Endothelial cell of umbilical vein (primary cell): ENCODE measurements at regions not wholly inside any gene's neighbourhood (a gene's known extent, or its start where the extent isn't known, plus 50 kb on each side); places are given as distances from the start of the nearest gene placed in this dataset.

ENCODE experiments used
- BruUV-seq: library from RNA; stranded (reverse); fragments of 400-500 nt; replicated peaks from 2 replicates; lab custom pipeline; 2021; lab: Mats Ljungman, UMichigan
- CTCF ChIA-PET: fragments of 300-600, 350-600 bp; sonication (Branson Sonifier 250); formaldehyde crosslinking; loops from one replicate; lab custom pipeline; 2021; ENCODE audit warnings: antibody characterized with exemption, inconsistent platforms; lab: Charles Lee
- POLR2A ChIA-PET: fragments of 300-600, 350-600 bp; sonication (Branson Sonifier 250); formaldehyde crosslinking; loops from one replicate; lab custom pipeline; 2021; ENCODE audit warnings: antibody characterized with exemption, inconsistent platforms; lab: Charles Lee
- DNase-seq: peaks from one replicate; pipeline ENCODE4 v3.0.0-alpha.2; 2011; ENCODE audit warnings: low read depth, low spot score
- FAIRE-seq: peaks from 2 replicates; lab custom pipeline; 2011; peaks lifted over from hg19 to GRCh38; lab: Jason Lieb, UNC
- H2AFZ ChIP-seq: 2 replicates; pipeline ENCODE4 v1.6.0; 2012; ENCODE audit warnings: low read depth, low read length, control low read depth, inconsistent platforms
- H3K27ac ChIP-seq: 2 replicates; pipeline ENCODE4 v1.5.1; 2011; ENCODE audit warnings: low read depth, mild to moderate bottlenecking, control low read depth, low read length, moderate library complexity; ENCODE audit not compliant: insufficient read depth
- H3K27me3 ChIP-seq, 2 experiments: 2 replicates each; pipeline versions ENCODE4 v1.6.0 to v1.6.1; 2011; ENCODE audit warnings: low read length in 2 of 2, mixed read lengths in 1 of 2; ENCODE audit not compliant: control insufficient read depth in 2 of 2, insufficient read depth in 2 of 2
- H3K36me3 ChIP-seq, 2 experiments: 2 replicates in 1 of 2; 3 replicates in 1 of 2; pipeline ENCODE4 v1.5.1; 2011; ENCODE audit warnings: low read length in 2 of 2, mild to moderate bottlenecking in 1 of 2, moderate library complexity in 1 of 2; ENCODE audit not compliant: control insufficient read depth in 2 of 2, insufficient read depth in 2 of 2; ENCODE audit errors: extremely low read depth in 1 of 2
- H3K4me1 ChIP-seq: 3 replicates; pipeline ENCODE4 v1.5.1; 2011; ENCODE audit warnings: mild to moderate bottlenecking, low read length; ENCODE audit not compliant: control insufficient read depth, insufficient read depth; ENCODE audit errors: extremely low read depth
- H3K4me2 ChIP-seq: 2 replicates; pipeline ENCODE4 v1.6.1; 2011; ENCODE audit warnings: low read length, control low read depth, mixed read lengths; ENCODE audit not compliant: insufficient read depth
- H3K4me3 ChIP-seq, 3 experiments: fragments of 200-600 bp in 1 of 3; sonication (generic), shearing (Covaris generic) in 1 of 3; replicated peaks in 1 of 3; 2 replicates each; pipeline ENCODE4 v1.5.1; 2011 to 2016; ENCODE audit warnings: control low read depth in 3 of 3, low read length in 3 of 3, mild to moderate bottlenecking in 2 of 3, inconsistent platforms in 1 of 3, low read depth in 1 of 3, moderate library complexity in 1 of 3; ENCODE audit not compliant: insufficient read depth in 1 of 3
- H3K79me2 ChIP-seq: 2 replicates; pipeline ENCODE4 v1.6.0; 2012; ENCODE audit warnings: low read length, inconsistent platforms; ENCODE audit not compliant: control insufficient read depth, insufficient read depth
- H3K9ac ChIP-seq: replicated peaks from 2 replicates; pipeline ENCODE3; 2011; ENCODE audit warnings: low read length, control low read depth; ENCODE audit not compliant: insufficient read depth; ENCODE audit errors: extremely low read depth
- H3K9me1 ChIP-seq: replicated peaks from 3 replicates; pipeline ENCODE4 v1.6.0; 2011; ENCODE audit warnings: mild to moderate bottlenecking, low read length; ENCODE audit not compliant: control insufficient read depth, insufficient read depth; ENCODE audit errors: extremely low read depth
- H3K9me3 ChIP-seq: replicated peaks from 2 replicates; pipeline ENCODE4 v1.5.1; 2012; ENCODE audit warnings: low read length, inconsistent platforms; ENCODE audit not compliant: control insufficient read depth, insufficient read depth
- H4K20me1 ChIP-seq: replicated peaks from 2 replicates; pipeline ENCODE3; 2011; ENCODE audit warnings: mild to moderate bottlenecking, low read length; ENCODE audit not compliant: control insufficient read depth, insufficient read depth; ENCODE audit errors: extremely low read depth
- EZH2 ChIP-seq: IDR thresholded peaks from 2 replicates; pipeline ENCODE4 v1.6.1; 2012; ENCODE audit warnings: borderline replicate concordance, low read depth, mild to moderate bottlenecking, moderate library complexity, low read length, inconsistent platforms; ENCODE audit not compliant: severe bottlenecking
- FOS ChIP-seq: IDR thresholded peaks from 2 replicates; pipeline ENCODE4 v1.6.1; 2011; ENCODE audit warnings: mild to moderate bottlenecking, low read length, moderate library complexity, borderline replicate concordance; ENCODE audit not compliant: insufficient read depth
- GATA2 ChIP-seq: IDR thresholded peaks from 2 replicates; pipeline ENCODE4 v1.7.0; 2011; ENCODE audit warnings: low read depth, mild to moderate bottlenecking, moderate library complexity, mixed read lengths, low read length; ENCODE audit not compliant: insufficient read length, insufficient read depth
- JUN ChIP-seq: IDR thresholded peaks from 2 replicates; pipeline ENCODE4 v1.6.1; 2011; ENCODE audit warnings: borderline replicate concordance, low read depth; ENCODE audit not compliant: insufficient read length, insufficient read depth
- MYC ChIP-seq: IDR thresholded peaks from one replicate; pipeline ENCODE4 v1.6.1; 2011; ENCODE audit warnings: mild to moderate bottlenecking, low read depth, low read length
- POLR2A ChIP-seq: IDR thresholded peaks from 2 replicates; pipeline ENCODE4 v1.6.1; 2012; ENCODE audit warnings: low read depth, mild to moderate bottlenecking, control low read depth, low read length
- POLR2AphosphoS5 ChIP-seq: IDR thresholded peaks from 2 replicates; pipeline ENCODE4 v1.6.1; 2012; ENCODE audit warnings: low read depth, mild to moderate bottlenecking, control low read depth, low read length, moderate library complexity; ENCODE audit not compliant: insufficient read depth
- dilution Hi-C: fragments of 300-500 bp; cut with MboI; formaldehyde crosslinking; loops from one replicate; pipeline ENCODE4 v1.15.0; 2019; ENCODE audit warnings: low sequenced_read_pairs; ENCODE audit not compliant: extremely low pct_ligation_motif_present
- intact Hi-C: fragments of 100-400 bp; cut with micrococcal nuclease; formaldehyde crosslinking; loops from one replicate; pipeline ENCODE4 v1.10.0; 2022
- TF ChIP-seq, protein P1 (sequence below), 2 donors: IDR thresholded peaks; 1 replicate in 1 of 2; 2 replicates in 1 of 2; pipeline ENCODE4 v1.5.1; 2011; ENCODE audit warnings: low read length in 2 of 2, mild to moderate bottlenecking in 2 of 2, moderate library complexity in 2 of 2, control low read depth in 1 of 2, inconsistent platforms in 1 of 2, low read depth in 1 of 2; ENCODE audit not compliant: insufficient read depth in 1 of 2; ENCODE audit errors: extremely low read depth in 1 of 2
- TF ChIP-seq, protein P2 (sequence below): IDR thresholded peaks from 2 replicates; pipeline ENCODE4 v1.6.1; 2011; ENCODE audit not compliant: insufficient read depth, insufficient read length

DNA sequence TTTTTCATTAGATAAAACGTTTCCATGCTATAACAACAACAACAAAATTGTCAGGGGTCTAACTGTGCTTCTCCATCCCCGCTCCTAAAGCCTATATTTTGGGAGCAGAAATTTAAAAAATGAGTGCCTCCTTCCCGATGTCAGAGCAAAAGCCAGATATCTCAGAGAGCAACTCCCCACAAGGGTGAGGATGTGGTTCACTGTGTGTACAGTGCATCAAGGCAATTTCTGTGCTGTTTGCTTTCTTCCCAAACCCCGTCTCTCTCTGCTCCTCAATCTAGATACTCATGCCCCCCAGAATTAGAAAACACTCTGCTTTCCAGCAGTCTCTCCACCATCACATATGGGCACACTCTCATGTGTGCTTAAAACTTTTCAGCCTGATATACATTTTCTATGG, 76.7 kb upstream of the MBNL1 start:
- FAIRE-seq (no peak), DNase-seq (no peak)
- dilution Hi-C loops (no loop called here), intact Hi-C loops (no loop called here)
- no peaks in the 10 kb centered on the region for H3K4me1 ChIP-seq
- no peaks in the 10 kb centered on the region for H3K27me3 ChIP-seq
- no peaks in the 10 kb centered on the region for H3K9me3 ChIP-seq
- ChIA-PET CTCF (no interaction called here), POLR2A (no interaction called here)
- H4K20me1 ChIP-seq: no peaks in the 10 kb centered on the region
- H3K4me2 ChIP-seq: no peak overlapping the region
- H3K36me3 ChIP-seq: no peaks in the 10 kb centered on the region
- no peaks in the 10 kb centered on the region for H3K79me2 ChIP-seq
- H3K27ac ChIP-seq: no peak overlapping the region
- TF ChIP-seq POLR2A (no peak), EZH2 (no peak), POLR2AphosphoS5 (no peak), FOS (no peak), MYC (no peak), GATA2 (no peak), JUN (no peak)
- TF ChIP-seq, protein P1, sequence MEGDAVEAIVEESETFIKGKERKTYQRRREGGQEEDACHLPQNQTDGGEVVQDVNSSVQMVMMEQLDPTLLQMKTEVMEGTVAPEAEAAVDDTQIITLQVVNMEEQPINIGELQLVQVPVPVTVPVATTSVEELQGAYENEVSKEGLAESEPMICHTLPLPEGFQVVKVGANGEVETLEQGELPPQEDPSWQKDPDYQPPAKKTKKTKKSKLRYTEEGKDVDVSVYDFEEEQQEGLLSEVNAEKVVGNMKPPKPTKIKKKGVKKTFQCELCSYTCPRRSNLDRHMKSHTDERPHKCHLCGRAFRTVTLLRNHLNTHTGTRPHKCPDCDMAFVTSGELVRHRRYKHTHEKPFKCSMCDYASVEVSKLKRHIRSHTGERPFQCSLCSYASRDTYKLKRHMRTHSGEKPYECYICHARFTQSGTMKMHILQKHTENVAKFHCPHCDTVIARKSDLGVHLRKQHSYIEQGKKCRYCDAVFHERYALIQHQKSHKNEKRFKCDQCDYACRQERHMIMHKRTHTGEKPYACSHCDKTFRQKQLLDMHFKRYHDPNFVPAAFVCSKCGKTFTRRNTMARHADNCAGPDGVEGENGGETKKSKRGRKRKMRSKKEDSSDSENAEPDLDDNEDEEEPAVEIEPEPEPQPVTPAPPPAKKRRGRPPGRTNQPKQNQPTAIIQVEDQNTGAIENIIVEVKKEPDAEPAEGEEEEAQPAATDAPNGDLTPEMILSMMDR (IDR thresholded peaks at IDR 0.05; ENCODE audit: extremely low read depth in 1 of 2, insufficient read depth in 1 of 2, low read depth in 1 of 2, low read length in 2 of 2): no peak
- TF ChIP-seq, protein P2, sequence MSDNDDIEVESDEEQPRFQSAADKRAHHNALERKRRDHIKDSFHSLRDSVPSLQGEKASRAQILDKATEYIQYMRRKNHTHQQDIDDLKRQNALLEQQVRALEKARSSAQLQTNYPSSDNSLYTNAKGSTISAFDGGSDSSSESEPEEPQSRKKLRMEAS: no peak
- no peaks in the 10 kb centered on the region for H3K9me1 ChIP-seq
- H3K9ac ChIP-seq: no peak overlapping the region
- H2AFZ ChIP-seq: no peak overlapping the region
- no TSS peak for BruUV-seq
- no peak overlapping the region for H3K4me3 ChIP-seq
